Astrocyte of the hippocampus (primary cell): ENCODE measurements at regions not wholly inside any gene's neighbourhood (a gene's known extent, or its start where the extent isn't known, plus 50 kb on each side); places are given as distances from the start of the nearest gene placed in this dataset.
"Not testable (repeated sequence)": the region's sequence is repeated elsewhere in the genome, so short reads cannot be mapped to it uniquely, and the experiment has no call there.

Source experiments
- DNase-seq: peaks from one replicate; pipeline ENCODE4 v3.0.0; 2011; ENCODE audit warnings: low read depth, low spot score

- not testable (repeated sequence) for DNase-seq
These were observed 107.6 kb upstream of the TERB2 start for GRCh38 chr15:44848859-44849258.

DNA sequence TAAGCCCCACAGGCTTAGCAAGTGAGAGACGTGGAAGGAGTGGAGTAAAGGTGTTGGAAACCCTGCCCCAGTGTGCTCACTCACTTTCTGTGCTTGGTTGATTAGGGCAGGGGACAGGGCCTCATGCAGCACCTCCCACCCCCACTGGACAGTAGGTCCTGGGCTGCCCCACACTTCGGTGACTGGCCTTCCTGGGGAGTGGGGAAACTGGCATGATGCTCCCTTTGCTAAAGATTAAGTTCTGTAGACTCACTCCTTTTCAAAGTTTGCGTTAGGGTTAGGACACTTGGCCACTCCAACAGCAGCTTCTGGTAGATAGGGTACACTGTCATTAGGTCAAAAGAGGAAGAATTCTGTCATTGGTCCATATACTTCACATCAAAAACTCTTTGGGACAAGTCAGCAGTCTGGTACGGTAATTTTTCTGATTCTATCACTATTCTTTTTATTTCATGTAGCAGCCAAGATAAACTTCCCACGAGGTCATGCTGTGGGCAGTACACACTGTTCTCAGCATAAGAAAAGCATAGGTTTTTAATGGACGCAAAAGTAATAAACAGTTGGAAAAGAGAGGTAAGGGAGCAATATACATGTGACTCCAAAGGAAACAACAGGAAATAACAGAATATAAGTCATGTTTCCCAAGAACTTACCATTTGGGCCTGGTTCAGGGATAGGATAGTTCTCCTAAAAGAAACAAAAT is 106.6 kb upstream of the TERB2 start:
- peak; percentile 4 for DNase-seq

DNA sequence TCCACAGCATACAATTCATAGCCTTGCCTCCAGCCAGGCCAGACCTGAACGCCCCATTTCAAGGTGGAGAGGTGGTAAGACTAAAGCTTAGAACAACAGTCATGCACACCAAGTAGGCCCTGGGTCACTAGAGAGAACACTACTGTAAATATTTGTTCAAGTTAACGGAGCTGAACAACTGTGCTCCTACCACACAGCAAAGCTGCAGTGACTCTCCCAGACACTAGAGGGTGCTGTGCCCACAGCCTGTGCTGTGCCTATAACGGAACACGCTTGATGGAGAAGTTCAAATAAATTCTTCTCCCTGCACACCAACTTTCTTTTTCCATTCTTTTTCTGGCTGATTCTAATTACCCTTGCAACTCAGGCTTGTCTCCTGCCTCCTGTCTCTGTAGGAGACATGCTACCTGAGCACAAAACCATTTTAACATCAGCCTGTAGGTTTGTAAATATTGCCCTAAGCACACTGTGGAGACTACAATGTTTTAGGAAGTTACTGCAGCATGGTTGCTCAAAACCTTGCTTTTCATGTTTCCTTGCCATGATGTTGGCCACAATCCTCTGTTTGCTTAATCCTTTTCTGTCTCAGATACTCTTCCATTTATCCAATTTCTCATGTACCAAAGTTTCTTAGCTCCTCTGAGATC is 103.1 kb upstream of the TERB2 start:
- peak; percentile 51 for DNase-seq

GRCh38 chr15:44854696-44855095 is 101.8 kb upstream of the TERB2 start:
- DNase-seq, result not testable (repeated sequence)

DNA sequence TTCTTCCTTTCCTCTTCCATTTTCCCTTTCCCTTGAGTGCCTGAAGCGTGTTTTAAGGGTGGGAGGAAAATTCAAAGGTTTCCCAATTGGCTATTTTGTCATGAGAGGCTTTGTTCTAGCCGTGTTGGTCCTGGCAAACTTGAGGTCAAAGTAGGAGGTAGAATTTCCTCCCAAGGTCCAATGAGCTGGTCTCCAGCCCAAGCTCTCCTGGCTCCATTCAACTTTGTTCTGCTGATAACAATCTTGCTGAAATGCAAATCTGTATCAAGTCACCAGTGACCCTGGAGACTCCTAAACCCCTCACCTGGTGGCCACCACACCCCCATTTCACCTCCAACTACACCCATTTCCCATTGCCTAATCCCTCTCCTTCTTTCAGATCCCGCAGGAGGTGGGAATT is 100.2 kb upstream of the TERB2 start:
- not testable (repeated sequence) for DNase-seq

- not testable (repeated sequence) for DNase-seq
These were observed 99.2 kb upstream of the TERB2 start for GRCh38 chr15:44857164-44857710.

DNA sequence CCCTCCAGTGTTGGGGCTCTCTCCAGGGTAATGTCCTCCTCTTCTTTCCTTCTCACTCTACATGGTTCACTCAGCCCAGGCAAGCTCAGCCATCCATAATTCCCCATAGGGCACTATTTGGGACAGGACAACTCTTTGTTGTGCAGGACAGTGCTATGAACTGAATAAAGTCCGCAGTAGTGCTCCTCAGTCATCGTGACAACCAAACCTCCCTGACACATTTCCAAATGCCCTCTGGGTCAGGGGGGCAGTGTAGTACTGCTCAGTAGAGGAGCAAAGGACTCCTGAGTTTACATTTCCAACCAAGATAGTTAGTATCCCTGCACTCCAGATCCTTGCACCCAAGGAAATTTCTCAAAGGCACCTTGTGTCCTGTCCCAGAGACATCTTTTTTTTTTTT is 97.4 kb upstream of the TERB2 start:
- DNase-seq, result not testable (repeated sequence)

GRCh38 chr15:44860168-44860567 is 96.3 kb upstream of the TERB2 start:
- not testable (repeated sequence) for DNase-seq

DNA sequence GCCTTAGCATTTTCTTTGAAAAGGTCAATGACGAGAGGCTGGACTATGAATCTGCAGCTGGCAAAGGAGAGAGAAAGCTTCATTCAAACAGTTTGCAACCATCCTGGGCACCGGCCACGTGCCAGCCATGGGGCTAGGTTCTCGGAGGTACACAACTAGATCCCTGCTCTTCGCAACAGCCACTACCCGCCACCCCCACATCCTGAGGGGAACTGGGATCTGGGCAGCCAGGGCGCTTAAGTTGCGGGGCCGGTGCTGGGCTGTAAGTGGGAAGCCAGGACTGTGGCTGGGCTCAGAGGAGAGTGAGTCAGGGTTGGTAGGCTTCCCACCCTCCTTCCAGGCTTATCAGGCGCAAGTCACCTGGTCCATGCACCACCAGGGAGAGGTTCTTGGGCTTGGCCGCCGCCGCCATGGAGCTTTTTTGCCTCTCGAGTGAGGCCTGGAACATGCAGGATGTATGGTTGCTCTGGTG is 95.0 kb upstream of the TERB2 start:
- no peak for DNase-seq

GRCh38 chr15:44861917-44862316 is 94.6 kb upstream of the TERB2 start:
- DNase-seq, result no peak

- DNase-seq, result not testable (repeated sequence)
These were observed 93.6 kb upstream of the TERB2 start for GRCh38 chr15:44862866-44863265.

- not testable (repeated sequence) for DNase-seq
These were observed 88.4 kb upstream of the TERB2 start for GRCh38 chr15:44868100-44868499.

DNA sequence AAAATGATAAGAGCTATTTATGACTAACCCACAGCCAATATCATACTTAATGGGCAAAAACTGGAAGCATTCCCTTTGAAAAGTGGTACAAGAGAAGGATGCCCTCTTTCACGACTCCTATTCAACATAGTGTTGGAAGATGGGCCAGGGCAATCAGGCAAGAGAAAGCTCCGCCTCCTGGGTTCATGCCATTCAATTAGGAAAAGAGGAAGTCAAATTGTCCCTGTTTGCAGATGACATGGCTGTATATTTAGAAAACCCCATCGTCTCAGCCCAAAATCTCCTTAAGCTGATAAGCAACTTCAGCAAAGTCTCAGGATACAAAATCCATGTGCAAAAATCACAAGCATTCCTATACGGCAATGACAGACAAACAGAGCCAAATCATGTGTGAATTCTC is 86.4 kb upstream of the TERB2 start:
- DNase-seq, result not testable (repeated sequence)

GRCh38 chr15:44873103-44873502 is 83.4 kb upstream of the TERB2 start:
- no peak for DNase-seq

- DNase-seq, result no peak
These were observed 77.4 kb upstream of the TERB2 start for GRCh38 chr15:44879066-44879465.

GRCh38 chr15:44882499-44882968 is 74.0 kb upstream of the TERB2 start:
- DNase-seq, result no peak

DNA sequence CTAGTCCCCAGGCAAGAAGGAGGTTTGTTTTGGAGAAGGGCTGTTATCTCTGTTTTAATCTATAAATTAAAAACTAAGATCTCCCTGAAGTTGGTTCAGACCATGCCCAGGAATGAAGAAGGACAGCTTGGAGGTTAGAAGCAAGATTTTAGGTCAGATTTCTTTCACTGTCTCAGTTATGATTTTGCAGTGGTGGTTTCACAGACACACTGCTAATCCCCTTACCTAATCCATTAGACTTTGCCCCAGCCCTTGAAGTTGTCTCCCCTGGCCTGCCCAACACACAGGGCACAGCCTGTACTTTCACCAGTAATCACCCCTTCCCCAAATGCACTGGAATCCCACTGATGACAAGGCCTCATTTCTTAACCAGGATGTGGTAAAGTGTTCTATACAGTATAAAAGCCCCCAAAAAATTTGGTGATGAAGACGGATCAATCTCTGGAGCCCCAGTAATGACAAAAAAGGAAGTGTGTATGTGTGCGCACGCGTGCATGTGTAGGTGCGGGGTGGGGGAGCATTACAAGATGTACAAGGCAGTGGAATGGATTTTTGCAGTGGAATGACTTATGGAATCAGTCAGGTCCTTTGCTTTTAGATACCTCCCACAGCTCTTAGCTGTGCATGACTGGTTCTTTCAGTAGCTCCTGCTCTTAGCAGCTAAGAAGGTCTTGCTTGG is 73.1 kb upstream of the TERB2 start:
- no peak for DNase-seq

DNA sequence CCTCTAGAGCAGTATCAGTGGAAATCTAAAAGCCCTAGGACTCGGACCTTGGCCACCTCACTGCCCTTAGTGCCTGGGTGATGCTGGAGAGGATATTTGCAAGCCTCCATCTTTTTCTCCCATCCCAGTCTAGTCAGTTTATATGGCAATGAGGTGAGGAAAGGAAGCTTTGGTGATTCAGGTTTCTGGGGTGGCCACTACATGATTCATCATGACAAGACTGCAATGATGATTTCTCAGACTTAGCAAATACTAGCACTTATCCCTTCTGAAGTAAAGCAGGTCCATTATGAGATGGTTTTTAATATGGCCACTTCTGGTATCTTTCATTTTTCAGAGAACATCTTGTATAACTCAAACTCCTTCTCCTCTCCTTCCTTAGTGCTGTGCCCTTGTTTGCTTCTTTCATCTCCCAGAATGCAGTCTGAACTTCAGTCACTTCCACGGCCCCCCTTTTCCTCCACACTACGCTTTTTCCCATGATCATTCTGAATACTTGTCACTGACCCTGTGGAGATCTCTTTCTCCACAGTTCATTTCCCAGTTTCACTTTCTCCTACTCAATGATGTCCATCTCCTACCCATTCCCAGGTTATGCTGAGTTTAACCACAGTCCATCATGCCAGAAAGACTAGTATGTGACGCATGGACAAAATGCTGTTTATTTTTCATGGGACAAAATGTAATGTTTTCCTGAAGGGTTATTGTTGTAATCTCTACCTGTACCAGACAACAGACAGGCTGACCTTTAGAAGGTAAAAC is 57.4 kb upstream of the TERB2 start:
- not testable (repeated sequence) for DNase-seq

GRCh38 chr15:44899775-44900174 is 56.7 kb upstream of the TERB2 start:
- DNase-seq, result not testable (repeated sequence)

- DNase-seq, result not testable (repeated sequence)
These were observed 55.7 kb upstream of the TERB2 start for GRCh38 chr15:44900796-44901195.

- not testable (repeated sequence) for DNase-seq
These were observed 53.2 kb upstream of the TERB2 start for GRCh38 chr15:44903281-44903680.
